Left ventricle myocardium inferior (tissue), 1 donor: ENCODE measurements at regions not wholly inside any gene's neighbourhood (a gene's known extent, or its start where the extent isn't known, plus 50 kb on each side); places are given as distances from the start of the nearest gene placed in this dataset.

Source experiments
- DNase-seq: peaks from one replicate; pipeline ENCODE4 v3.0.0-alpha.2; 2020
- H3K27ac ChIP-seq: fragments of 200-600 bp; replicated peaks from 2 replicates; pipeline ENCODE4 v1.8.0; 2021
- H3K27me3 ChIP-seq: fragments of 200-600 bp; 2 replicates; pipeline ENCODE4 v1.8.0; 2021; ENCODE audit warnings: low read depth
- H3K36me3 ChIP-seq: fragments of 200-600 bp; 2 replicates; pipeline ENCODE4 v1.8.0; 2021
- H3K4me1 ChIP-seq: fragments of 200-600 bp; 2 replicates; pipeline ENCODE4 v1.8.0; 2021
- H3K4me3 ChIP-seq: fragments of 200-600 bp; 2 replicates; pipeline ENCODE4 v1.8.0; 2021; ENCODE audit warnings: mild to moderate bottlenecking, moderate library complexity
- H3K9me3 ChIP-seq: fragments of 200-600 bp; replicated peaks from 2 replicates; pipeline ENCODE4 v1.8.0; 2021
- CTCF ChIP-seq: fragments of 200-600 bp; IDR thresholded peaks from 2 replicates; pipeline ENCODE4 v1.8.0; 2021; ENCODE audit warnings: antibody characterized with exemption, mild to moderate bottlenecking, borderline replicate concordance
- intact Hi-C: fragments of 100-400 bp; cut with micrococcal nuclease; formaldehyde crosslinking; loops from one replicate; pipeline ENCODE4 v1.11.0; 2022
- donor health status: DM: no; HTN: yes; CAD: no; lungs with severe emphysema.

GRCh38 chr6:91868539-91869202, 1281.8 kb upstream of the MAP3K7 start:
- Histone ChIP-seq H3K4me1 (no peaks in the 10 kb centered on the region), H3K27ac (no peak overlapping the region), H3K36me3 (no peaks in the 10 kb centered on the region), H3K4me3 (no peak overlapping the region), H3K9me3 (no peaks in the 10 kb centered on the region), H3K27me3 (no peaks in the 10 kb centered on the region)
- no peak for DNase-seq
- no peak for TF ChIP-seq CTCF
- intact Hi-C loops = no loop called here

GRCh38 chr6:91865889-91866288, 1279.0 kb upstream of the MAP3K7 start:
- Histone ChIP-seq H3K27ac (no peak overlapping the region), H3K9me3 (no peaks in the 10 kb centered on the region), H3K27me3 (no peaks in the 10 kb centered on the region), H3K36me3 (no peaks in the 10 kb centered on the region), H3K4me1 (no peaks in the 10 kb centered on the region), H3K4me3 (no peak overlapping the region)
- no peak for DNase-seq
- TF ChIP-seq CTCF = no peak
- intact Hi-C loops = no loop called here

- no peaks in the 10 kb centered on the region for H3K4me1 ChIP-seq
- H3K36me3 ChIP-seq = no peaks in the 10 kb centered on the region
- no peak overlapping the region for H3K4me3 ChIP-seq
- H3K9me3 ChIP-seq = no peaks in the 10 kb centered on the region
- intact Hi-C loops = no loop called here
- no peak for DNase-seq
- H3K27ac ChIP-seq = no peak overlapping the region
- TF ChIP-seq CTCF = no peak
- H3K27me3 ChIP-seq = no peaks in the 10 kb centered on the region
Observed at GRCh38 chr6:91864911-91865310, 1278.0 kb upstream of the MAP3K7 start.

- Histone ChIP-seq H3K27me3 (no peaks in the 10 kb centered on the region), H3K4me3 (no peak overlapping the region), H3K9me3 (no peaks in the 10 kb centered on the region), H3K27ac (no peak overlapping the region), H3K4me1 (no peaks in the 10 kb centered on the region), H3K36me3 (no peaks in the 10 kb centered on the region)
- intact Hi-C loops = no loop called here
- TF ChIP-seq CTCF = no peak
- no peak for DNase-seq
Observed at GRCh38 chr6:91860541-91861335, 1273.9 kb upstream of the MAP3K7 start.

GRCh38 chr6:91852252-91852651, 1265.4 kb upstream of the MAP3K7 start:
- Histone ChIP-seq H3K4me1 (no peaks in the 10 kb centered on the region), H3K27me3 (no peaks in the 10 kb centered on the region), H3K4me3 (no peak overlapping the region), H3K36me3 (no peaks in the 10 kb centered on the region), H3K27ac (no peak overlapping the region), H3K9me3 (peaks cover 4% of the 10 kb centered on the region)
- intact Hi-C loops = no loop called here
- no peak for TF ChIP-seq CTCF
- DNase-seq = no peak
